Gastroesophageal sphincter (tissue), 3 donors: ENCODE measurements at regions not wholly inside any gene's neighbourhood (a gene's known extent, or its start where the extent isn't known, plus 50 kb on each side); places are given as distances from the start of the nearest gene placed in this dataset.

Experiments
- POLR2A ChIP-seq, 2 donors: fragments of 450-650 bp; IDR thresholded peaks; one replicate each; pipeline ENCODE4 v1.6.1; 2017; ENCODE audit warnings: antibody characterized with exemption in 2 of 2, mild to moderate bottlenecking in 2 of 2, moderate library complexity in 1 of 2
- TF ChIP-seq, protein P1 (sequence below), 4 experiments: fragments of 200-600 bp in 2 of 4; fragments of 450-650 bp in 2 of 4; sonication (generic) in 1 of 4; IDR thresholded peaks; one replicate each; pipeline ENCODE4 v1.5.1; 2017 to 2019; ENCODE audit warnings: antibody characterized with exemption in 4 of 4, mild to moderate bottlenecking in 2 of 4, moderate library complexity in 2 of 4

GRCh38 chr6:6987749-6988148, 120.0 kb upstream of the RREB1 start:
- TF ChIP-seq, protein P1, sequence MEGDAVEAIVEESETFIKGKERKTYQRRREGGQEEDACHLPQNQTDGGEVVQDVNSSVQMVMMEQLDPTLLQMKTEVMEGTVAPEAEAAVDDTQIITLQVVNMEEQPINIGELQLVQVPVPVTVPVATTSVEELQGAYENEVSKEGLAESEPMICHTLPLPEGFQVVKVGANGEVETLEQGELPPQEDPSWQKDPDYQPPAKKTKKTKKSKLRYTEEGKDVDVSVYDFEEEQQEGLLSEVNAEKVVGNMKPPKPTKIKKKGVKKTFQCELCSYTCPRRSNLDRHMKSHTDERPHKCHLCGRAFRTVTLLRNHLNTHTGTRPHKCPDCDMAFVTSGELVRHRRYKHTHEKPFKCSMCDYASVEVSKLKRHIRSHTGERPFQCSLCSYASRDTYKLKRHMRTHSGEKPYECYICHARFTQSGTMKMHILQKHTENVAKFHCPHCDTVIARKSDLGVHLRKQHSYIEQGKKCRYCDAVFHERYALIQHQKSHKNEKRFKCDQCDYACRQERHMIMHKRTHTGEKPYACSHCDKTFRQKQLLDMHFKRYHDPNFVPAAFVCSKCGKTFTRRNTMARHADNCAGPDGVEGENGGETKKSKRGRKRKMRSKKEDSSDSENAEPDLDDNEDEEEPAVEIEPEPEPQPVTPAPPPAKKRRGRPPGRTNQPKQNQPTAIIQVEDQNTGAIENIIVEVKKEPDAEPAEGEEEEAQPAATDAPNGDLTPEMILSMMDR (IDR thresholded peaks at IDR 0.05): no peak
- no peak for TF ChIP-seq POLR2A (IDR thresholded peaks at IDR 0.05)
